ENCODE measurements at regions not wholly inside any gene's neighbourhood (a gene's known extent, or its start where the extent isn't known, plus 50 kb on each side); places are given as distances from the start of the nearest gene placed in this dataset.

GRCh38 chr2:16025211-16025875, 85.0 kb downstream of the MYCN start:
- no peak for TF ChIP-seq POLR2AphosphoS5 (IDR thresholded peaks at IDR 0.05; ENCODE audit: low read depth, low read length)
- no peak for TF ChIP-seq FOXP2 (optimal IDR thresholded peaks at IDR 0.05; ENCODE audit: borderline replicate concordance, extremely low read depth, extremely low read length, insufficient read depth)
- no peak for TF ChIP-seq SIN3A (IDR thresholded peaks at IDR 0.05; ENCODE audit: borderline replicate concordance, insufficient read depth, low read length)
- TF ChIP-seq TAF1 (IDR thresholded peaks at IDR 0.05; ENCODE audit: borderline replicate concordance, insufficient read depth, low read length): no peak
- no peak for TF ChIP-seq REST (IDR thresholded peaks at IDR 0.05; ENCODE audit: insufficient read depth in 1 of 2, low read depth in 2 of 2, low read length in 2 of 2)

DNA sequence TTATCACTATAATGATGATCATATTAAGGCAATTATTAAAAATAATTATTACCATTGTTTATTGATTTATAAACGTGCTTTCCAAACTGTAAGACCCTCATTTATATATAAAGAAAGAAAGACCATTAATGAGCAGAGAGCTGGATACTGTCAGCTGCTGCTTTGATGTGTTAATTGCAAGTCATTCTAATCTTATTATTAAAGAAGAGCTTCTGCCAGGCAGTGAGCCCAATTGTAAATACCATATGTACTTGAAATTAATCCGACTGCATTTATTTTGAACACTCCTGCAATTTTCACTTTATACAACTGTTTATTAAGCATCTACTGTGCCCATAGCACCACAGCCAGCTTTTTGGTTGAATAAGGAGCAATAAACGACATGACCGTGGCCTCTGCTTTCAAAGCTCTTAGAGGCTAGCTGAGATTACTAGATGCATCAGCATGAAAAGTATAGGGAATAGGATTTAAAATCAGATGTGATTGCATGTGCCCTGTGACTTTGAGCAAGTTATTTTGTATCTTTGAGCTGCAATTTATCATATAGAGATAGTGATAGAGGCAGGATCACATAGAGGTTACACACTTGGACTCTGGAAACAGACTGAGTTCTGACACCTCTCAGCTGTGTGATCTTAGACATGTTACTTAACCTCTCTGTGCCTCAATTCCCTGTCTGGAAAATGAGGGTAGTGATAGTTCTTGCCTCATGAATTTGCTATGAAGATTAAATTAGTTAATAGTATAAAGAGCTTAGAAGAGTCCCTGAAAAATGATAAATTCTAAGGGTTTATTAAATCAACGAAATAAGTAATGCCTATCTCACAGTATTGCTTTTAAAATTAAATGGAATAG, 83.4 kb downstream of the MYCN start:
- TF ChIP-seq FOXP2 (optimal IDR thresholded peaks at IDR 0.05; ENCODE audit: borderline replicate concordance, extremely low read depth, extremely low read length, insufficient read depth) (no peak), REST (IDR thresholded peaks at IDR 0.05; ENCODE audit: insufficient read depth in 1 of 2, low read depth in 2 of 2, low read length in 2 of 2) (no peak), TAF1 (IDR thresholded peaks at IDR 0.05; ENCODE audit: borderline replicate concordance, insufficient read depth, low read length) (no peak), POLR2AphosphoS5 (IDR thresholded peaks at IDR 0.05; ENCODE audit: low read depth, low read length) (no peak), SIN3A (IDR thresholded peaks at IDR 0.05; ENCODE audit: borderline replicate concordance, insufficient read depth, low read length) (no peak)

- TF ChIP-seq REST (IDR thresholded peaks at IDR 0.05; ENCODE audit: insufficient read depth in 1 of 2, low read depth in 2 of 2, low read length in 2 of 2) (no peak), SIN3A (IDR thresholded peaks at IDR 0.05; ENCODE audit: borderline replicate concordance, insufficient read depth, low read length) (no peak), POLR2AphosphoS5 (IDR thresholded peaks at IDR 0.05; ENCODE audit: low read depth, low read length) (no peak), TAF1 (IDR thresholded peaks at IDR 0.05; ENCODE audit: borderline replicate concordance, insufficient read depth, low read length) (no peak), FOXP2 (optimal IDR thresholded peaks at IDR 0.05; ENCODE audit: borderline replicate concordance, extremely low read depth, extremely low read length, insufficient read depth) (no peak)
Observed at GRCh38 chr2:16022548-16023240, 82.3 kb downstream of the MYCN start.

DNA sequence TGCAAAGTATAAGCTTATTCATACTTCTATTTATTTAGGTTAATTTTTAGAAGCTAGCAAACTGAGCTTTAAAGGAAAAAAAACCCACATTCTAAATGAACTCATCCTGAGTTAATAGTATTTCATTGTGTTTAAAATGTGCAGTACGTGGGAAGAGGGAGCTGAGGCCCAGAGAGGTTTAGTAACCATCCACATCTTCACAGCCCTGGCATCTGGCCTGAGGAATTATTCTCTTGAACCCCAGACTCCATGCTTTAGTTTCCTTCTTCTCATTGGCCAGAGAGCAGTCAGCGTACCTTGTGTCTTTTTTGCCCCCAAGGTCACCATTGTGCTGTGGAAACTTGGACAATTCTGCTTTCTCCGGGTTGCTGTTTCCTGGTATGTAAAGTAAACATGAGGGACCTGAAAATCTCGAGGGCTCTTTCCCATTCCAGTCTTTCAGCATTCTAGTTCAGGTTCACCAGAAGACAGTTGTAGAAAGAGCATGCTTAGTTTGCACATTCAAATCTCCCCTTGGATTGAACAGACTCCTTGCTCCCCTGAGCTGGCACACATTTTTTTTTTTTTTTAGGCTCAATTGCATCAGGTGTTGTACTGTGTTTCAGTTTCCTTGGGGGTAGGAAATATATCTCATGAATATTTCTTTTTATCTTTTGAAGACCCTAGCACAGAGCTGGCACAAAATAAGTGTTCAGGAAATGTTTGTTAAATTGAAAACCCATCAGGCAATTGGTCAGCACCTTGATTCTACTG, 81.4 kb downstream of the MYCN start:
- no peak for TF ChIP-seq REST (IDR thresholded peaks at IDR 0.05; ENCODE audit: insufficient read depth in 1 of 2, low read depth in 2 of 2, low read length in 2 of 2)
- TF ChIP-seq FOXP2 (optimal IDR thresholded peaks at IDR 0.05; ENCODE audit: borderline replicate concordance, extremely low read depth, extremely low read length, insufficient read depth): no peak
